ENCODE measurements at regions not wholly inside any gene's neighbourhood (a gene's known extent, or its start where the extent isn't known, plus 50 kb on each side); places are given as distances from the start of the nearest gene placed in this dataset.

DNA sequence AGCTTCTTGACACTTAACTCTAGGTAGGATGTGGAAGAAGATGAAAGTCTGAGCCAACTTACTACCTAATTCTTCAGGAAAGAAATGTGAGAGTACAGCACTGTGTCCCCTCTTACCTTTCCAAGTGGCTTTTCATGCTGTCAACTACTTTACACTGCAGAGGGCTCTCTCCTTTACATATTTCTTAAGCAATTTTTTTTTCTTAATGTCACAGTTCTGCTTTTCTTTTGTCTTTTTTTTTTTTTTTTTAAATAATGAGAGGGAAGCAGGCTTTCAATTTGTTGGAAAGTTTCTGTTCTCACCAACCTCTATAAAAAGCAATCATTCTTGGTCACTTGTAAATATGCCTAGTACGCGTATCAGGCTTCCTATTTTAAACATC lies 212.7 kb upstream of the MIR17HG start:
- H3K4me3 Mint-ChIP-seq (ENCODE audit: unreplicated experiment) = no peak overlapping the region
- no peak overlapping the region for H3K27ac Mint-ChIP-seq (ENCODE audit: unreplicated experiment)
- H3K4me1 Mint-ChIP-seq (ENCODE audit: unreplicated experiment) = peaks cover 12% of the 10 kb centered on the region
- DNase-seq (ENCODE audit: low spot score) = no peak
- H3K9me3 Mint-ChIP-seq (ENCODE audit: unreplicated experiment) = no peaks in the 10 kb centered on the region
- TF ChIP-seq, protein P1, sequence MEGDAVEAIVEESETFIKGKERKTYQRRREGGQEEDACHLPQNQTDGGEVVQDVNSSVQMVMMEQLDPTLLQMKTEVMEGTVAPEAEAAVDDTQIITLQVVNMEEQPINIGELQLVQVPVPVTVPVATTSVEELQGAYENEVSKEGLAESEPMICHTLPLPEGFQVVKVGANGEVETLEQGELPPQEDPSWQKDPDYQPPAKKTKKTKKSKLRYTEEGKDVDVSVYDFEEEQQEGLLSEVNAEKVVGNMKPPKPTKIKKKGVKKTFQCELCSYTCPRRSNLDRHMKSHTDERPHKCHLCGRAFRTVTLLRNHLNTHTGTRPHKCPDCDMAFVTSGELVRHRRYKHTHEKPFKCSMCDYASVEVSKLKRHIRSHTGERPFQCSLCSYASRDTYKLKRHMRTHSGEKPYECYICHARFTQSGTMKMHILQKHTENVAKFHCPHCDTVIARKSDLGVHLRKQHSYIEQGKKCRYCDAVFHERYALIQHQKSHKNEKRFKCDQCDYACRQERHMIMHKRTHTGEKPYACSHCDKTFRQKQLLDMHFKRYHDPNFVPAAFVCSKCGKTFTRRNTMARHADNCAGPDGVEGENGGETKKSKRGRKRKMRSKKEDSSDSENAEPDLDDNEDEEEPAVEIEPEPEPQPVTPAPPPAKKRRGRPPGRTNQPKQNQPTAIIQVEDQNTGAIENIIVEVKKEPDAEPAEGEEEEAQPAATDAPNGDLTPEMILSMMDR (IDR thresholded peaks at IDR 0.05; ENCODE audit: unreplicated experiment) = no peak
- no peaks in the 10 kb centered on the region for H3K27me3 Mint-ChIP-seq (ENCODE audit: unreplicated experiment)
- H3K36me3 Mint-ChIP-seq (ENCODE audit: low read depth, unreplicated experiment) = no peaks in the 10 kb centered on the region

DNA sequence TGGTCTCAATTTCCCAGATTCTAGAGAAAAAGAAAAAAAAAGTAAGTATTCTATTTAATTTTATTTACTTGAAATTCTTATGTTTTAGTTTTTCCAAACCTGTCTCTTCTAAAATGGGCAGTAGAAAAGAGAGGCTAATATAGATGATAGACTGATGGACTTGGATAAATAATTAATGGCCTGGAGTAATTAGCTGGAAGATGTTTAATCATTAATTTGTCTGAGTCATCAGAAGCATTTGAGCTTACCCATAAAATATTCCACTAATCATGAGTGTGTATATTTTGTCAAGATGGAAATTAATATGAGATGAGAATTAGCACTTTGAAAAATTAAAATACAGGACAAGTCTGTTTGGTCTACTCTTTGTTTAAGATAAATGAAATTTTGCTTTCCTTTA lies 212.1 kb upstream of the MIR17HG start:
- H3K9me3 Mint-ChIP-seq (ENCODE audit: unreplicated experiment) = no peaks in the 10 kb centered on the region
- peaks cover 12% of the 10 kb centered on the region for H3K4me1 Mint-ChIP-seq (ENCODE audit: unreplicated experiment)
- no peak overlapping the region for H3K27ac Mint-ChIP-seq (ENCODE audit: unreplicated experiment)
- DNase-seq (ENCODE audit: low spot score) = no peak
- no peak overlapping the region for H3K4me3 Mint-ChIP-seq (ENCODE audit: unreplicated experiment)
- H3K27me3 Mint-ChIP-seq (ENCODE audit: unreplicated experiment) = no peaks in the 10 kb centered on the region
- TF ChIP-seq, protein P1 (IDR thresholded peaks at IDR 0.05; ENCODE audit: unreplicated experiment) = no peak
- H3K36me3 Mint-ChIP-seq (ENCODE audit: low read depth, unreplicated experiment) = no peaks in the 10 kb centered on the region

GRCh38 chr13:91135968-91136367 lies 211.5 kb upstream of the MIR17HG start:
- Mint-ChIP-seq H3K36me3 (ENCODE audit: low read depth, unreplicated experiment) (no peaks in the 10 kb centered on the region), H3K27me3 (ENCODE audit: unreplicated experiment) (no peaks in the 10 kb centered on the region), H3K4me1 (ENCODE audit: unreplicated experiment) (peaks cover 12% of the 10 kb centered on the region), H3K4me3 (ENCODE audit: unreplicated experiment) (no peak overlapping the region), H3K27ac (ENCODE audit: unreplicated experiment) (no peak overlapping the region), H3K9me3 (ENCODE audit: unreplicated experiment) (no peaks in the 10 kb centered on the region)
- TF ChIP-seq, protein P1 (IDR thresholded peaks at IDR 0.05; ENCODE audit: unreplicated experiment) = no peak
- DNase-seq (ENCODE audit: low spot score) = no peak

DNA sequence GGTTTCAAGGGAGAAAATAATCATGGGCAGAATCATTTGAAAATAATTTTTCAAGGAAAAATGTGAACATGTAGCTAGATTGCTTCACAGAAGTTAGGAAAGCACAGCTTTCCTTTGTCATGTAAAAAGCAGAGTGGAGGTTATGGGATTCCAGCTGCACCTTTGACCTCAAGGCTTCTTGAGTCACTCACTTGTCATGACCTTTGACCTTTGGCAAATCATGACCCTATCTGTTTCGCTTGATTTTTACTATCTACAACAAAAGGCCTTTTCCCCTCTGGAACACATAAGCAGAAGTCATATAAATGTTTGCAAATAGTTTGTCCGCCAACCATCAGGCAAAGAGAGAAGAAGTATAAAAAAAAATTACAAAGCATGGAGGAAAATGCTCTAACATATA lies 210.7 kb upstream of the MIR17HG start:
- peaks cover 9% of the 10 kb centered on the region for H3K4me1 Mint-ChIP-seq (ENCODE audit: unreplicated experiment)
- TF ChIP-seq, protein P1 (IDR thresholded peaks at IDR 0.05; ENCODE audit: unreplicated experiment) = no peak
- H3K36me3 Mint-ChIP-seq (ENCODE audit: low read depth, unreplicated experiment) = no peaks in the 10 kb centered on the region
- no peak for DNase-seq (ENCODE audit: low spot score)
- no peak overlapping the region for H3K27ac Mint-ChIP-seq (ENCODE audit: unreplicated experiment)
- H3K4me3 Mint-ChIP-seq (ENCODE audit: unreplicated experiment) = no peak overlapping the region
- H3K27me3 Mint-ChIP-seq (ENCODE audit: unreplicated experiment) = no peaks in the 10 kb centered on the region
- no peaks in the 10 kb centered on the region for H3K9me3 Mint-ChIP-seq (ENCODE audit: unreplicated experiment)

DNA sequence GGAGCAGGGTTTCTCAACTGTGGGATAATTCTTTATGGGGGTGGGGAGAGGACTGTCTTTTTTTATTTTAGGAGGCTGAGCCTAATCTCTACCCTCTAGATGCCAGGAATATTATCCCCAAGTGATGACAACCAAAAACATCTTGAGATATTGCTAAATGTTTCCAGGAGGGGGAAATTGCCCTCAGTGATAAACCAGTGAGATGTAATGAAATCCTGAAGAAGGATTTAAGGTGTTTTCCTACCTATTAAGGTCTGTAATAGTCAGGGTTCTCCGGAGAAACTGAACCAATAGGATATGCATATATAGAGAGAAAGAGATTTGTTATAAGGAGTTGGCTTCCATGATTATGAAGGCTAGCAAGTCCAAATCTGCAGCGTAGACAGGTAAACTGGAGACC lies 208.3 kb upstream of the MIR17HG start:
- H3K4me3 Mint-ChIP-seq (ENCODE audit: unreplicated experiment) = no peak overlapping the region
- H3K36me3 Mint-ChIP-seq (ENCODE audit: low read depth, unreplicated experiment) = no peaks in the 10 kb centered on the region
- DNase-seq (ENCODE audit: low spot score) = no peak
- H3K9me3 Mint-ChIP-seq (ENCODE audit: unreplicated experiment) = no peaks in the 10 kb centered on the region
- no peak overlapping the region for H3K27ac Mint-ChIP-seq (ENCODE audit: unreplicated experiment)
- TF ChIP-seq, protein P1 (IDR thresholded peaks at IDR 0.05; ENCODE audit: unreplicated experiment) = no peak
- H3K4me1 Mint-ChIP-seq (ENCODE audit: unreplicated experiment) = peaks cover 2% of the 10 kb centered on the region
- no peaks in the 10 kb centered on the region for H3K27me3 Mint-ChIP-seq (ENCODE audit: unreplicated experiment)
